Kidney (tissue), 13 donors: ENCODE measurements at regions not wholly inside any gene's neighbourhood (a gene's known extent, or its start where the extent isn't known, plus 50 kb on each side); places are given as distances from the start of the nearest gene placed in this dataset.

ENCODE experiments used
- DNase-seq, 5 donors: peaks; one replicate each; pipeline ENCODE4 v3.0.0-alpha.2; 2013 to 2020
- FAIRE-seq: peaks from 2 replicates; lab custom pipeline; 2012; peaks lifted over from hg19 to GRCh38; lab: Jason Lieb, UNC
- H3K27ac ChIP-seq, 2 donors: one replicate each; pipeline ENCODE4 v1.7.0; 2013; ENCODE audit warnings: low read depth in 2 of 2, low read length in 2 of 2, inconsistent platforms in 1 of 2
- H3K27me3 ChIP-seq: one replicate; pipeline ENCODE4 v1.7.1; 2013; ENCODE audit warnings: low read length, inconsistent platforms; ENCODE audit not compliant: control insufficient read depth, insufficient read depth
- H3K36me3 ChIP-seq, 3 donors: one replicate each; pipeline versions ENCODE4 v1.7.0 to v1.7.1; 2013; ENCODE audit warnings: low read length in 3 of 3, control low read depth in 1 of 3, inconsistent platforms in 1 of 3; ENCODE audit not compliant: insufficient read depth in 3 of 3, control insufficient read depth in 2 of 3
- H3K4me1 ChIP-seq, 3 donors: one replicate each; pipeline versions ENCODE4 v1.7.0 to v1.7.1; 2013; ENCODE audit warnings: low read length in 3 of 3, inconsistent platforms in 1 of 3, low read depth in 1 of 3; ENCODE audit not compliant: control insufficient read depth in 2 of 3, insufficient read depth in 2 of 3
- H3K4me3 ChIP-seq, 3 donors: one replicate each; pipeline versions ENCODE4 v1.7.0 to v1.8.1; 2013; ENCODE audit warnings: low read length in 3 of 3, control low read depth in 1 of 3, inconsistent platforms in 1 of 3
- H3K9ac ChIP-seq, 3 donors: one replicate each; pipeline versions ENCODE4 v1.7.0 to v1.7.1; 2013; ENCODE audit warnings: low read length in 3 of 3, control low read depth in 1 of 3, inconsistent platforms in 1 of 3
- H3K9me3 ChIP-seq, 3 donors: one replicate each; pipeline versions ENCODE4 v1.7.0 to v1.7.1; 2013; ENCODE audit warnings: low read length in 3 of 3, control low read depth in 1 of 3, inconsistent platforms in 1 of 3; ENCODE audit not compliant: control insufficient read depth in 2 of 3, insufficient read depth in 1 of 3
- CTCF ChIP-seq: IDR thresholded peaks from 3 replicates; pipeline ENCODE4 v1.5.1; 2012; ENCODE audit warnings: mild to moderate bottlenecking, moderate library complexity, borderline replicate concordance; ENCODE audit not compliant: insufficient read depth; ENCODE audit errors: extremely low read depth
- intact Hi-C: fragments of 100-400 bp; cut with DNase I; formaldehyde crosslinking; loops from one replicate; pipeline ENCODE4 v1.11.1; 2022
- donor health status: control.
- donor health status: control.
- donor health status: control.
- donor health status: control.
- donor health status: control.
- donor health status: DM: yes; HTN: yes; CAD: no.
- donor health status: Normal renal cell carcinoma (clear cell type).

GRCh38 chr20:43835944-43836508 lies 78.6 kb upstream of the TOX2 start:
- Histone ChIP-seq H3K4me1 (no peaks in the 10 kb centered on the region), H3K36me3 (no peaks in the 10 kb centered on the region), H3K9ac (no peak overlapping the region), H3K27me3 (no peaks in the 10 kb centered on the region), H3K4me3 (no peak overlapping the region), H3K27ac (no peak overlapping the region), H3K9me3 (no peaks in the 10 kb centered on the region)
- intact Hi-C loops, result no loop called here
- no peak for FAIRE-seq
- no peak for DNase-seq
- TF ChIP-seq CTCF, result no peak

GRCh38 chr20:43833511-43834395 lies 80.9 kb upstream of the TOX2 start:
- no peak for FAIRE-seq
- intact Hi-C loops, result no loop called here

GRCh38 chr20:43832961-43833360 lies 81.7 kb upstream of the TOX2 start:
- no peak for FAIRE-seq
- no peak for TF ChIP-seq CTCF
- intact Hi-C loops, result no loop called here

More at GRCh38 chr20:43833511-43834395, 80.9 kb upstream of the TOX2 start:
- no peaks in the 10 kb centered on the region for H3K4me1 ChIP-seq
- no peak overlapping the region for H3K9ac ChIP-seq
- H3K9me3 ChIP-seq, result peaks cover 0 to 2% (median 0%) of the 10 kb centered on the region in 3 donors
- no peak for TF ChIP-seq CTCF
- DNase-seq, result no peak
- no peaks in the 10 kb centered on the region for H3K36me3 ChIP-seq
- H3K27me3 ChIP-seq, result no peaks in the 10 kb centered on the region
- no peak overlapping the region for H3K4me3 ChIP-seq
- H3K27ac ChIP-seq, result no peak overlapping the region

More at GRCh38 chr20:43832961-43833360, 81.7 kb upstream of the TOX2 start:
- Histone ChIP-seq H3K36me3 (no peaks in the 10 kb centered on the region), H3K27me3 (no peaks in the 10 kb centered on the region), H3K27ac (no peak overlapping the region), H3K9ac (no peak overlapping the region), H3K9me3 (peaks cover 0 to 2% (median 0%) of the 10 kb centered on the region in 3 donors), H3K4me3 (no peak overlapping the region), H3K4me1 (no peaks in the 10 kb centered on the region)
- no peak for DNase-seq
